Limb (tissue), 2 donors: ENCODE measurements at regions not wholly inside any gene's neighbourhood (a gene's known extent, or its start where the extent isn't known, plus 50 kb on each side); places are given as distances from the start of the nearest gene placed in this dataset.

Experiments used
- DNase-seq, 2 donors: peaks; one replicate each; pipeline ENCODE4 v3.0.0-alpha.2; 2016; ENCODE audit errors: extremely low spot score in 2 of 2

- DNase-seq: no peak
These were observed 268.9 kb downstream of the TDRD15 start for GRCh38 chr2:21392649-21393048.

- DNase-seq: no peak
These were observed 269.4 kb downstream of the TDRD15 start for GRCh38 chr2:21393173-21393572.

- DNase-seq: no peak
These were observed 271.6 kb downstream of the TDRD15 start for GRCh38 chr2:21395366-21395765.

- no peak for DNase-seq
These were observed 272.5 kb downstream of the TDRD15 start for GRCh38 chr2:21396252-21396651.

- no peak for DNase-seq
These were observed 277.4 kb downstream of the TDRD15 start for GRCh38 chr2:21401022-21401698.

GRCh38 chr2:21404137-21404536, 280.4 kb downstream of the TDRD15 start:
- DNase-seq: no peak

GRCh38 chr2:21404827-21405625, 281.3 kb downstream of the TDRD15 start:
- no peak for DNase-seq

- DNase-seq: no peak
These were observed 282.6 kb downstream of the TDRD15 start for GRCh38 chr2:21406386-21406785.

GRCh38 chr2:21406911-21407310, 283.1 kb downstream of the TDRD15 start:
- peak in 1 of 2 donors; percentile 73 for DNase-seq

GRCh38 chr2:21407851-21408250, 284.1 kb downstream of the TDRD15 start:
- no peak for DNase-seq

- no peak for DNase-seq
These were observed 288.0 kb downstream of the TDRD15 start for GRCh38 chr2:21411741-21412140.

- no peak for DNase-seq
These were observed 289.2 kb downstream of the TDRD15 start for GRCh38 chr2:21412944-21413443.

- DNase-seq: no peak
These were observed 291.5 kb downstream of the TDRD15 start for GRCh38 chr2:21415234-21415633.

- DNase-seq: no peak
These were observed 292.5 kb downstream of the TDRD15 start for GRCh38 chr2:21416226-21416625.

- no peak for DNase-seq
These were observed 294.7 kb downstream of the TDRD15 start for GRCh38 chr2:21418456-21418855.

GRCh38 chr2:21420553-21421335, 297.0 kb downstream of the TDRD15 start:
- no peak for DNase-seq

GRCh38 chr2:21422050-21422449, 298.3 kb downstream of the TDRD15 start:
- no peak for DNase-seq

GRCh38 chr2:21422724-21423522, 299.2 kb downstream of the TDRD15 start:
- no peak for DNase-seq

- no peak for DNase-seq
These were observed 300.1 kb downstream of the TDRD15 start for GRCh38 chr2:21423854-21424253.

- no peak for DNase-seq
These were observed 300.6 kb downstream of the TDRD15 start for GRCh38 chr2:21424375-21424774.

- DNase-seq: no peak
These were observed 303.8 kb downstream of the TDRD15 start for GRCh38 chr2:21427606-21428005.
